Breast epithelium (tissue), 4 donors: ENCODE measurements at regions not wholly inside any gene's neighbourhood (a gene's known extent, or its start where the extent isn't known, plus 50 kb on each side); places are given as distances from the start of the nearest gene placed in this dataset.

ENCODE experiments used
- DNase-seq, 2 donors: peaks; one replicate each; pipeline ENCODE4 v3.0.0-alpha.2; 2019; ENCODE audit warnings: low spot score in 2 of 2
- H3K27ac ChIP-seq, 2 donors: fragments of 200-600 bp; sonication (generic) in 1 of 2; one replicate each; pipeline ENCODE4 v1.5.1; 2016 to 2019; ENCODE audit warnings: mild to moderate bottlenecking in 1 of 2
- H3K27me3 ChIP-seq, 2 donors: fragments of 200-600 bp; sonication (generic) in 1 of 2; one replicate each; pipeline versions ENCODE4 v1.5.1 to v1.6.0; 2017 to 2019; ENCODE audit warnings: control low read depth in 1 of 2, mild to moderate bottlenecking in 1 of 2
- H3K36me3 ChIP-seq: fragments of 200-600 bp; one replicate; pipeline ENCODE4 v1.5.1; 2019
- H3K4me1 ChIP-seq, 2 donors: fragments of 200-600 bp; sonication (generic); one replicate each; pipeline ENCODE4 v1.5.1; 2016 to 2019; ENCODE audit warnings: control low read depth in 1 of 2
- H3K4me3 ChIP-seq, 3 donors: fragments of 200-600 bp; sonication (generic); 1 replicate in 2 of 3; 2 replicates in 1 of 3; pipeline ENCODE4 v1.5.1; 2016 to 2019; ENCODE audit warnings: mild to moderate bottlenecking in 3 of 3, moderate library complexity in 2 of 3
- H3K9me3 ChIP-seq, 2 donors: fragments of 200-600 bp; sonication (generic) in 1 of 2; one replicate each; pipeline ENCODE4 v1.5.1; 2016 to 2019; ENCODE audit warnings: control low read depth in 1 of 2
- POLR2A ChIP-seq: fragments of 450-650 bp; IDR thresholded peaks from one replicate; pipeline ENCODE4 v1.6.1; 2016; ENCODE audit warnings: antibody characterized with exemption, mild to moderate bottlenecking, moderate library complexity
- POLR2AphosphoS5 ChIP-seq, 3 donors: sonication (generic); formaldehyde crosslinking; IDR thresholded peaks; one replicate each; pipeline ENCODE4 v1.6.1; 2017; ENCODE audit warnings: antibody characterized with exemption in 3 of 3
- intact Hi-C: fragments of 100-400 bp; cut with DNase I; formaldehyde crosslinking; loops from one replicate; pipeline ENCODE4 v1.15.1; 2023; ENCODE audit warnings: low total_unique reads
- TF ChIP-seq, protein P1 (sequence below), 3 donors: fragments of 450-650 bp; IDR thresholded peaks; one replicate each; pipeline ENCODE4 v1.5.1; 2016 to 2017; ENCODE audit warnings: antibody characterized with exemption in 3 of 3, mild to moderate bottlenecking in 3 of 3, moderate library complexity in 3 of 3

DNA sequence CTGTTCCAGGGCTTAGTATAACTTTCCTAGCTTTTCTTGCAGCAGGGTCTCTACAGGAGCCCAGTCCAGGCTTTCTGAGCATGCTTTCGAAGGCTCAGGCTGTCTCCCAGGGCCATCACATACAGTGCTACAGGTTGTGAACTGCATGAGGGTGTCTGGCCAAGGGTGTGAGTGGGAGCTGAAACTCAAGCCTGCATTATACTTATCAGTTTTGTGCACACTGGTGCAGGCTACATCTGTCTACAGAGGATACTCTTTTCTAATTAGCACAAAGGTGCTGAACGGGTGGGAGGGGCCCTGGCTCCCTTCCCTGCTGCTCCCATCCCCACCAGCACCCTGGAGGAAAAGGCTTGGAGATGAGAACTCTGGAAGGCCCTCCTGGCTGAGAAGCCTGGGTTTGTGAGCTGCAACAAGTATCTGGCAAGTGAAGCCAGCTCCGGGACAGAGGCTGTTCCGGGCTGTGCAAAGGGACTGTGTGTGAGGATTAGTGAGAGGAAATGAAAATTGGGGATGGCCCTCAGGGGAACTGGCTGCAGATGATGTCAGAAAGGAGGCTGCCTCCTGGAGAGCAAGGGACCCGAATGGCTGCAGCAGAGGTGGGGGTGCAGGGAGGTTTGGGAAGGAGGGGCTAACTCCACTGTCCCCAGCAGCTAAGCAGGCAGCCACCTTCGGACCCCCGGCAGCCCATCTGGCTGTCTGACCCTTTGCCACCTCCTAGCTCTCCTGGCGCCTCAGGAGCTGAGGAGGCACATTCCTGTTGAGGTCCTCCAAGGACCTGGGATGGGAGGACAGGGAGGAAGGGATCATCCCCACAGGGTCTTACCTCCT is 68.5 kb downstream of the EFNB1 start:
- TF ChIP-seq POLR2AphosphoS5 (IDR thresholded peaks at IDR 0.05) (no peak), POLR2A (no peak)
- TF ChIP-seq, protein P1, sequence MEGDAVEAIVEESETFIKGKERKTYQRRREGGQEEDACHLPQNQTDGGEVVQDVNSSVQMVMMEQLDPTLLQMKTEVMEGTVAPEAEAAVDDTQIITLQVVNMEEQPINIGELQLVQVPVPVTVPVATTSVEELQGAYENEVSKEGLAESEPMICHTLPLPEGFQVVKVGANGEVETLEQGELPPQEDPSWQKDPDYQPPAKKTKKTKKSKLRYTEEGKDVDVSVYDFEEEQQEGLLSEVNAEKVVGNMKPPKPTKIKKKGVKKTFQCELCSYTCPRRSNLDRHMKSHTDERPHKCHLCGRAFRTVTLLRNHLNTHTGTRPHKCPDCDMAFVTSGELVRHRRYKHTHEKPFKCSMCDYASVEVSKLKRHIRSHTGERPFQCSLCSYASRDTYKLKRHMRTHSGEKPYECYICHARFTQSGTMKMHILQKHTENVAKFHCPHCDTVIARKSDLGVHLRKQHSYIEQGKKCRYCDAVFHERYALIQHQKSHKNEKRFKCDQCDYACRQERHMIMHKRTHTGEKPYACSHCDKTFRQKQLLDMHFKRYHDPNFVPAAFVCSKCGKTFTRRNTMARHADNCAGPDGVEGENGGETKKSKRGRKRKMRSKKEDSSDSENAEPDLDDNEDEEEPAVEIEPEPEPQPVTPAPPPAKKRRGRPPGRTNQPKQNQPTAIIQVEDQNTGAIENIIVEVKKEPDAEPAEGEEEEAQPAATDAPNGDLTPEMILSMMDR (IDR thresholded peaks at IDR 0.05) = no peak
- no peak for DNase-seq
- Histone ChIP-seq H3K4me1 (no peaks in the 10 kb centered on the region), H3K9me3 (no peaks in the 10 kb centered on the region), H3K36me3 (no peaks in the 10 kb centered on the region), H3K27me3 (peaks cover 0 to 43% of the 10 kb centered on the region in 2 donors), H3K27ac (no peak overlapping the region), H3K4me3 (no peak overlapping the region)
- intact Hi-C loops = loop anchor here (5.0 kb wide), 1 partner anchor 470 kb away; no protein-coding TSS in a partner anchor

DNA sequence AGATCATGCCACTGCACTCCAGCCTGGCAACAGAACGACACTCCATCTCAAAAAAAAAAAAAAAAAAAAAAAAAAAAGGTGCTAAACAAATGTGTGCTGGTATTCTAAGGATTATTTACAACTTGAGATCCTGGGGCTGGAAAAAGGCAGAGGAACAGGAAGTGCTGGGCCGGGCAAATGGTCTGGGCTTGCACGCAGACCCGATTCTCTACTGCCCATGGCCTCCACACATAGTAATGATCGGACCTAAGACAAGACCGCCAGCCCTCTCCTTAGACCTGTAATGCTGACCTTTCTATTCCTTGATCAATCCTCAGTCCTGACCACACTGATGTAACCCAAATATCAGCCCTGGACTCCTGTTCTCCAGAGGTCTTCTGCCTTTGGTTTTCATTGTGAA is 67.8 kb downstream of the EFNB1 start:
- intact Hi-C loops = loop anchor here (5.0 kb wide), 1 partner anchor 469 kb away; no protein-coding TSS in a partner anchor
- Histone ChIP-seq H3K9me3 (no peaks in the 10 kb centered on the region), H3K4me1 (no peaks in the 10 kb centered on the region), H3K27me3 (peaks cover 0 to 50% of the 10 kb centered on the region in 2 donors), H3K4me3 (no peak overlapping the region), H3K36me3 (no peaks in the 10 kb centered on the region), H3K27ac (no peak overlapping the region)
- no peak for DNase-seq
- TF ChIP-seq, protein P1 (IDR thresholded peaks at IDR 0.05) = no peak
- no peak for TF ChIP-seq POLR2AphosphoS5 (IDR thresholded peaks at IDR 0.05)

DNA sequence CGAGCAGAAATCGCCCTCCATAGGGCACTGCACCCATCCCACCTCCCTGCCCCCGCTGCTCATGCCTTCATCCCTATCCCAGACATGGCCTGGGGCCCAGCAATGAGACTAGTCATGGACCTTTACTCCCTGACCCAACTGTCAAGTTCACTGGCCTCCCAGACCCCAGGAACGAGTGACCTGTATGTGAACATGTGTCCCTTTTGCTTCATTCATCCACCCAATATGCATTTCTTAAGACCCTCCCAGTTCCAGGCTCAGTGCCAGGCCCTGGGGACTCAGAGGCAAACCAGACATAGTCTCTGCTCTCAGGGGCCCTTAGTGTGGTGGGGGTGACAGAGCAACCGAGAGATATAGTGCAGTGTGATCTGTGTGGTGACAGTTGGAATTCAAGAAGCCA is 67.0 kb downstream of the EFNB1 start:
- no peak for DNase-seq
- Histone ChIP-seq H3K27me3 (peaks cover 0 to 54% of the 10 kb centered on the region in 2 donors), H3K27ac (peak overlapping the region; percentile 77 to 87), H3K4me3 (no peak overlapping the region), H3K9me3 (no peaks in the 10 kb centered on the region), H3K4me1 (no peaks in the 10 kb centered on the region), H3K36me3 (no peaks in the 10 kb centered on the region)
- no peak for TF ChIP-seq POLR2AphosphoS5 (IDR thresholded peaks at IDR 0.05)
- TF ChIP-seq, protein P1 (IDR thresholded peaks at IDR 0.05) = no peak
- TF ChIP-seq POLR2A = no peak
- intact Hi-C loops = loop anchor here (5.0 kb wide), 1 partner anchor 468 kb away; no protein-coding TSS in a partner anchor

DNA sequence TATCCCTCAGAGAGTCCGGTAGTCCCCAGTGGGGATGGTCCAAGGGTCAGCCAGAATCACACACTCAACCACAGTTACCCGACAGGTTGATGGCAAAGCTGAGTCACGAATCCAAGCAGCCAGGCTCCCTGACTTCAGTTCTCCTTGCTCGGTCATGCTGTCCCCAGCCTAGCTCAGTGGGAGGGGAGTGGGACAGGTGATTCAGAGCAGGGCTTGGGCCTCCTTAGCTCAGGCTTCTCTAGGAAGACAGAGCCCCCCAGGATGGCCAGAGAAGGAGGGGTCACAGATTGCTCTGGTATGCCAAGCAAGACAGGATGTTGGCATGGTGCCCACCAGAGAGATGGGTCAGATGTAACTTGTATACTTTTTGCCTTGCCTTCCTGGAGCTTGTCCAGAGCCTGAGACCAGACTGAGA is 66.5 kb downstream of the EFNB1 start:
- intact Hi-C loops = loop anchor here (5.0 kb wide), 1 partner anchor 468 kb away; no protein-coding TSS in a partner anchor
- H3K27me3 ChIP-seq = peaks cover 0 to 56% of the 10 kb centered on the region in 2 donors
- H3K36me3 ChIP-seq = no peaks in the 10 kb centered on the region
- peak overlapping the region in 2 of 3 donors; percentile 14 to 48 for H3K4me3 ChIP-seq
- H3K9me3 ChIP-seq = no peaks in the 10 kb centered on the region
- H3K27ac ChIP-seq = peak overlapping the region; percentile 77 to 87
- TF ChIP-seq POLR2A = no peak
- no peak for TF ChIP-seq POLR2AphosphoS5 (IDR thresholded peaks at IDR 0.05)
- TF ChIP-seq, protein P1 (IDR thresholded peaks at IDR 0.05) = no peak
- no peaks in the 10 kb centered on the region for H3K4me1 ChIP-seq
- DNase-seq = peak; percentile 28 to 52
